ENCODE measurements at regions not wholly inside any gene's neighbourhood (a gene's known extent, or its start where the extent isn't known, plus 50 kb on each side); places are given as distances from the start of the nearest gene placed in this dataset.

GRCh38 chr2:167792126-167792525, 455.3 kb downstream of the STK39 start:
- Mint-ChIP-seq H3K36me3 (ENCODE audit: low read depth) (peaks cover 11% of the 10 kb centered on the region), H3K9me3 (peaks cover 16% of the 10 kb centered on the region), H3K27me3 (ENCODE audit: low read depth, poor library complexity) (no peaks in the 10 kb centered on the region), H3K27ac (no peak overlapping the region), H3K4me1 (peaks cover 30% of the 10 kb centered on the region), H3K4me3 (no peak overlapping the region)
- no peak for DNase-seq
- TF ChIP-seq CTCF (IDR thresholded peaks at IDR 0.05): no peak

- H3K9me3 Mint-ChIP-seq: peaks cover 12% of the 10 kb centered on the region
- no peak for TF ChIP-seq CTCF (IDR thresholded peaks at IDR 0.05)
- no peak overlapping the region for H3K27ac Mint-ChIP-seq
- no peaks in the 10 kb centered on the region for H3K27me3 Mint-ChIP-seq (ENCODE audit: low read depth, poor library complexity)
- no peak overlapping the region for H3K4me3 Mint-ChIP-seq
- H3K4me1 Mint-ChIP-seq: peaks cover 42% of the 10 kb centered on the region
- DNase-seq: no peak
- H3K36me3 Mint-ChIP-seq (ENCODE audit: low read depth): peaks cover 7% of the 10 kb centered on the region
Observed at GRCh38 chr2:167790781-167791450, 456.5 kb downstream of the STK39 start.

GRCh38 chr2:167790189-167790588, 457.2 kb downstream of the STK39 start:
- Mint-ChIP-seq H3K36me3 (ENCODE audit: low read depth) (peaks cover 7% of the 10 kb centered on the region), H3K4me3 (no peak overlapping the region), H3K4me1 (peaks cover 50% of the 10 kb centered on the region), H3K27ac (peak overlapping the region; percentile 44), H3K27me3 (ENCODE audit: low read depth, poor library complexity) (no peaks in the 10 kb centered on the region), H3K9me3 (peaks cover 12% of the 10 kb centered on the region)
- DNase-seq: no peak
- TF ChIP-seq CTCF (IDR thresholded peaks at IDR 0.05): no peak

DNA sequence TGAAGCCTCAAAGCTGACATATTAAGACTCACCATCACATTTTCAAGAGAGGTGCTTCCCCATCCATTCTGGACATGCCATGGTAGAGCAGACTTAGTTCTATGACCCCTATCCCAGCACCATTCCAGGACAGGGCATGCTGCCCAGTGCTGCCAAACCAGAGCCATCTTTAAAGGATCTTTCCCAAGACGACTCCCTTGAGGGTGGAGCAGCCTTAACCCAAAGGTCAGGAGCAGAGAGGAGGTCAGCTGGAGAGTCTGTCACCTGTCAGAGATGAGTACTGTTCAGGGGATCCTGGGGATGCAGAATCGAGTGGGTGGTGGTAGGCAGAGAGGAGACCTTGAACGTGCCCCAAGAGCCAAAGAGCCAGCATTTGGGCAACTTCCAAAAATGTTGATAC, 459.8 kb downstream of the STK39 start:
- Mint-ChIP-seq H3K27ac (no peak overlapping the region), H3K27me3 (ENCODE audit: low read depth, poor library complexity) (no peaks in the 10 kb centered on the region), H3K4me3 (no peak overlapping the region), H3K36me3 (ENCODE audit: low read depth) (peaks cover 7% of the 10 kb centered on the region), H3K4me1 (peaks cover 59% of the 10 kb centered on the region), H3K9me3 (peaks cover 12% of the 10 kb centered on the region)
- DNase-seq: no peak
- no peak for TF ChIP-seq CTCF (IDR thresholded peaks at IDR 0.05)

DNA sequence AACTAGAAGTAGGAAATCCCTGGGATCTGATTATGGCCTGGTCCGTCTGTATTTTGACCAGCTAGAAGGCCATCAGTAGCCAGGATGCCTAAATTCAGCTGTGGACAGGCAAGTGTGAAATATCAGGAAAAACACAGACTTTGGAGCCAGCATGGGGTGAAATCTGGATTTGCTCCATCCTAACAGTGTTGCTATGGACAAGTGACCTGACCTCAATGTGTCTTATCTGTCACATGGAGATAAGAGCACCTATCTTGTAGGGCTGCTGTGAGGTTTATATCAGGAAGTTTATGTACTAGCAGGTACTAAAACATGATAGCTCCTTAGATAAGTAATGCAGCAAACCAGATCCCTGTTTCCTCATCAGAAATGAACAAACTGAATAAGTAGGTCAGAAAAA, 460.4 kb downstream of the STK39 start:
- no peak for DNase-seq
- peaks cover 65% of the 10 kb centered on the region for H3K4me1 Mint-ChIP-seq
- H3K27ac Mint-ChIP-seq: peak overlapping the region; percentile 37
- no peak for TF ChIP-seq CTCF (IDR thresholded peaks at IDR 0.05)
- H3K9me3 Mint-ChIP-seq: peaks cover 12% of the 10 kb centered on the region
- H3K4me3 Mint-ChIP-seq: no peak overlapping the region
- peaks cover 7% of the 10 kb centered on the region for H3K36me3 Mint-ChIP-seq (ENCODE audit: low read depth)
- no peaks in the 10 kb centered on the region for H3K27me3 Mint-ChIP-seq (ENCODE audit: low read depth, poor library complexity)

DNA sequence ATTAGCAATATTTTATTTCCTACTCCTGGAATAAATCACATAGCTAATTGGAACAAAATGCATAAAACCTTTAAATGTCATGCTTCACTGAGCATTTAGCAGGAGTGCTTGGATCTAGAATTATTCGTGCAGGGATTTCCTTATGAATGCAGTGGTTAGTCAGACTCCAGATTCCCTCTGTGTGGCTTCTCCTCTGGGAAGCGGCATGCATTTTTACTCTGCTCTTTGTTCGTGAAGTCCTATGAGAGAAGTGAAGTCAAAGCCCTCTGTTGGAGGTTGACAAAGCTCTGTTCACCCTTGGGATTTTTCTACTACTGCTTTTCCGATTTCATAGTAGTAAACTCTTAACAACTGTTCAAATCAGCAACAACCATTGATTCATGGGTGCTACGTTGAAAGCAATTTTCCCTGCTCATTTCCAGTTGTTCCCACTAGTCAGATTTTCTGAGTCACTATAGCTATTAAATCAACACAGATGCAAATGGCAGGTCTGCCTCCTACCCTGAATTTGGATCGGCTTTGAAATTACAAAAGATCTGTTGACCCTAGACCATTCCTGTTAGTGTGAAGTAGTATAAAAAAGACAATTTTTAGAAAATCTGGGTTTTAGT, 461.7 kb downstream of the STK39 start:
- Mint-ChIP-seq H3K4me3 (no peak overlapping the region), H3K9me3 (peaks cover 12% of the 10 kb centered on the region), H3K36me3 (ENCODE audit: low read depth) (peaks cover 7% of the 10 kb centered on the region), H3K27me3 (ENCODE audit: low read depth, poor library complexity) (no peaks in the 10 kb centered on the region), H3K27ac (no peak overlapping the region), H3K4me1 (peaks cover 68% of the 10 kb centered on the region)
- no peak for TF ChIP-seq CTCF (IDR thresholded peaks at IDR 0.05)
- no peak for DNase-seq
